Fibroblast of peridontal ligament (primary cell): ENCODE measurements at regions not wholly inside any gene's neighbourhood (a gene's known extent, or its start where the extent isn't known, plus 50 kb on each side); places are given as distances from the start of the nearest gene placed in this dataset.
A peak's percentile ranks its signal among the peaks of the same experiment; 100 is the strongest.
"Not testable (repeated sequence)": the region's sequence is repeated elsewhere in the genome, so short reads cannot be mapped to it uniquely, and the experiment has no call there.

Experiments used
- DNase-seq: peaks from one replicate; pipeline ENCODE4 v3.0.0-alpha.2; 2010; ENCODE audit errors: extremely low read depth

DNA sequence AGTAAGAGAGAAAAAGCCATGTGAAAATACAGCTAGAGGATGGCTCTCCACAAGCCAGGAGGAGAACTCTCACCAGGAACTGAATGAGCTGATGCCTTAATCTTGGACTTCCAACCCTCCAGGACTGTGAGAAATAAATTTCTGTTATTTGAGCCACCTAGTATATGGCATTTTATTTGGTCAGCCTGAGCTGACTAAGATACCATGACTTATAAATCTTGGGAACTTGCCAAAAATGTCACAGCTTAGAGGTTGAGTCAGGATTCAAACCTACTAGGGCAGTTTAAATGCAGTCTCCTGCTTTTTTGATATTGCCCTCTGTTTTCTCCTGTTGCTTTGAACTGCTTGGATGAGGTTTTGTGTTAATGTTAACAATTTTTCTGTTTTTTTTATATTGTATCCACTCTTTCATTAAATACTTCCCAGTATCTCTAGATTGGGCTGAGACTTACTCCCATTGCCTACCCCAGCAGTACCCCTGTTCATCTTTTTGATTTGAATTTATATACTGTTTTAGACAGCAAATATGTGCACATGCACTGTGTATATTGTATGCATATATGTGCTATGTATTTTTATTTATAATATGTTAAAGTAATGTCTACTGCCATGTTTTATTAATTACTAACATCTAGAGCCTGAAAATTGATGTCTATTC, 1223.2 kb downstream of the OTOL1 start:
- peak; percentile 92 for DNase-seq

GRCh38 chr3:162721736-162722135, 1225.1 kb downstream of the OTOL1 start:
- no peak for DNase-seq

GRCh38 chr3:162722337-162722736, 1225.7 kb downstream of the OTOL1 start:
- DNase-seq = no peak

DNA sequence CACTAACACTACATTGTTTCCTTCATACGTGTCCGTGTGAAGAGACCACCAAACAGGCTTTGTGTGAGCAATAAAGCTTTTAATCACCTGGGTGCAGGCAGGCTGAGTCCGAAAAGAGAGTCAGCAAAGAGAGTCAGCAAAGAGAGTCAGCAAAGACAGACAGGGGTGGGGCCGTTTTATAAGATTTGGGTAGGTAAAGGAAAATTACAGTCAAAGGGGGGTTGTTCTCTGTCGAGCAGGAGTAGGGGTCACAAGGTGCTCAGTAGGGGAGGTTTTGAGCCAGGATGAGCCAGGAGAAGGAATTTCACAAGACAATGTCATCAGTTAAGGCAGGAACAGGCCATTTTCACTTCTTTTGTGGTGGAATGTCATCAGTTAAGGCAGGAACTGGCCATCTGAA, 1226.2 kb downstream of the OTOL1 start:
- not testable (repeated sequence) for DNase-seq

DNA sequence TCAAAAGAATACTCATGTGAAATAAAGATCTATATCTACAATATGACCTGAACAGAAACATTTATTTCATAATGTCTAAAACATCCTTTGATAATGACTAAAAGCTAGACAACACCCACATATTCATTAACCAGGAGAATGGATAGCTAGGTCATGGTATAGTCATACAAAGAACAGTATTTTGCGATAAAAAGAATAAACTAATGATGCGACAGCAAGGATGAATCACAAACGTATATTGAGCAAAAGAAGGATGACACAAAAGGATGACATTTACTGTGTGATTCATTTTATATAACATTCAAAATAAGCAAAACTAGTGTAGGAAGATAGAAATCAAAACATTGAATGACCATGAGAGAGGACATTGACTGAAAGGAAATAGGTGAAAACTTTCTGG, 1233.1 kb downstream of the OTOL1 start:
- no peak for DNase-seq

DNA sequence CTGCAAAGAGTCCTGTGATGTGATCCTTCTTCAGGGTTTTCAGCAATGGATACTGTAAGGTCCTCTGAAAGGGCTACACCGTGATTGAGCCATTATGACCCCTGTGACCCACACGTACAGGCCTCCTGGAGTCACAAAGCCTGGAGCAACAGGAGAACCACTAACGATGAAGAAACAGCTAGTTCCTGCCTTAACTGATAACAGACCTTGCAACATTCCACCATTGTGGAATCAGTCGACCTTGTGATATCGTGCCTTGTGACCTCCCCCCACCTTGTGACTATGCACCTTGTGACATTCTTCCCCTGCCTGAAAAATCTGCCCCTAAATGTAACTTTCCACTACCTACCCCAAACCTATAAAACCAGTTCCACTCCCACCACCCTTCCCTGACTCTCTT, 1235.4 kb downstream of the OTOL1 start:
- DNase-seq = not testable (repeated sequence)

DNA sequence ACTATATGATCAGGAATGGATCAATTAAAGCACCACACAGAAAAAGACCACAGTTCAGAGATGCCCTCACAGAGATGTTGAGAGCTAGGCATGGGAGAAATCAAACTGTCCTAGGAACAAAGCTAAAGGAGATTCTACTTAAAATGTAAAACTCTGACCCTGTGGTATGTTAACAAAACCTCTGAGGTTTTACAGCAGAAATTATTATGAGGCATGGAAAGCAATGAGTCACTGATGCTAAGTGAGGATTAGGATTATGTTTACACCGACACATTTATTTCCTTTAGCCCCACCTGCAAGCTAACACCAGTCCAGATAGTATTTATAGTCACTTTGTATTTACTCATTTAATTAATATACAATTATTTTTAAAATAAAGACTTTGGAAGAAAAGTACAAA, 1242.2 kb downstream of the OTOL1 start:
- DNase-seq = no peak

- no peak for DNase-seq
These were observed 1244.5 kb downstream of the OTOL1 start for GRCh38 chr3:162740941-162741596.

DNA sequence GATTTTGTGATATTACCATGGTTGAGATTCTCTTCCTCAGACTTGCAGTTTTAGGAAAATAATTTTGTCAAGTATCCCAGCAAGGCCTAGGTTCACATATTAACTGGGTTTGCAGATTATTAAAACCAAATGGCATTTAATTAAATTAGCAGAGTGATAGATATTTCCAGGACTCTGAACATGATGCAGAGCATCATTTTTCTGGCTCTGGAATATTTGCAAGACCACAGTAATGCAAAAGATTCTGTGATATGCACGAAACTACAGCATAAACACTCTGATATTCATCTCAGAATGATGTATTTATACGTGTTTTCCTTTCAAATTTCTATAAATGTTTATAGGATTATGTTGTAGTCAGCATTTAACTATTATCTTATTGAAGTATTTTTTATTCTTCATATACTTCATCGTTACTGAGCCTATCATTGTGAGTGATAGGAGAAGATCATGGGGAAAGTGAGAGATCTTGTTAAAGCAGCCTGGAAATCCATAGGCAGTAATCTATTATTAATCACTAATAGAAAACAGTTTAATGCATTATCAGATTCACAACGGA, 1245.6 kb downstream of the OTOL1 start:
- DNase-seq = peak; percentile 27

GRCh38 chr3:162743091-162743490, 1246.5 kb downstream of the OTOL1 start:
- DNase-seq = no peak

GRCh38 chr3:162760789-162761188, 1264.2 kb downstream of the OTOL1 start:
- DNase-seq = no peak

DNA sequence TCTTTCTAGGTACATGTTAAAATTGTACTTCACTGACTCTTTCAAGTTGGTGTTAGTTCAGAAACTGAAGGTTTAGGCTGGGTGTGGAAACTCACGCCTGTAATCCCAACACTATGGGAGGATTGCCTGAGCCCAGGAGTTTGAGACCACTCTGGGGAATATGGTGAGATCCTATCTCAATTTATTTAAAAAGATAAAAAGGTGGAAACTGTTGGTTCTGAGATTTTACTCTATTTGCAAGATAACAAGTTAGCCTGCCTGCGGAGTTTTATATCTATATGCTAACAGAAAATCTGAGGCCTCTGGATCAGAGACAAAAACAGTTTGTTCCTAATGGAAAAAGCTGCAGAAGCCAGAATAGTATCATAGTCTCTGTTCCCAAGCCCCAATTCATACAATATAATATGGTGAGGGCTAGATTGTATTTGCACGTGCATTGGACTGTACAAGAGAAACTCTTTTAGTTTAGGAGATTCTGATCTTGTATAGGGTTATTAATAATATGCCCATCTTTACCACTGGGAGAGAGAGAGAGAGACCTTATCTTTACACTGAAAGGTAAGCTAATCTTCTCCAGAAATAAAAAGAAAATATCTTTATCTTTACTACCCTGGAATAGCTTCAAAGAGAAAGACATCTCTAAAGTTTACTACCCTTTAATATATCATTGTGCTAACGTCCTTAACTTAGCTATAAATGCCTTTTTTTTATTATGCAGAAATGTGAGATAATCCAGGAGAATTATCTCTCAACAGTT, 1267.6 kb downstream of the OTOL1 start:
- no peak for DNase-seq

- no peak for DNase-seq
These were observed 1268.1 kb downstream of the OTOL1 start for GRCh38 chr3:162764808-162765071.

- no peak for DNase-seq
These were observed 1268.9 kb downstream of the OTOL1 start for GRCh38 chr3:162765524-162765923.

DNA sequence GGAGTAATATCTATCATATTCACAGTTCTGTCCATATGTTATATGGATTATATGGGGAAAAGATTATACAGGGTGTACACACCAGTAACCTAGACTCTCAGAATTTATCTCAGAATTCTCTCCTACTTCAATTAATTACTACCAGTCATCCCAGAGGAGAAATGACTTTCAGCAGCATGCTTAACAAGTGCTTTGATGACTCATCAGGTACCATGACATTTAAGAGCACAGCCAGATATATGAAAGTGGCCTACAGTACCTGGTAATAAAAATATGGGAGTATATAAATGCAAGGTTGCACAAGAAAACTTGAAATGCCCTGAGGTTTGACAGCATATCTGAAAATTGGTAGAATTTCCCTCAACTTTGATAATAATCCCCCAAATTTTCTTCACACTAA, 1273.0 kb downstream of the OTOL1 start:
- DNase-seq = no peak

DNA sequence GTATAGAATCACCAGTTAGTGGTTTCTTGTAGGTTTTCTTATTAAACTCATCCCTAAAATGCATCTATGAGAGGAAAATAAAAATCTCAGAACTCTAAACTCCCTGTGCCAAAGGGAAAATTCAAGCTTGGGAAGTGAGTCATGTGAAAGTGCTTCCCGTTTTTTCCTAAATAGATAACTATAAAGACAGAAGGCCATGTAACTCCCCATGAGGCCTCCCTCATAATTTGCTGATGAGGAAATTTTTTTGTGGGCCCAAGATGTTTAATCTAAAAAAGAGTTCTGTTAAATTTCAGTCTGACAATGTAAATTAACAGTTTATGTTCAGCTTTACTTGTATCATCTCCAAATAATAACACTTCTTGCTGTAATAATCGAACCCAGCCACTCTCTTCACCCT, 1273.9 kb downstream of the OTOL1 start:
- DNase-seq = peak; percentile 20

DNA sequence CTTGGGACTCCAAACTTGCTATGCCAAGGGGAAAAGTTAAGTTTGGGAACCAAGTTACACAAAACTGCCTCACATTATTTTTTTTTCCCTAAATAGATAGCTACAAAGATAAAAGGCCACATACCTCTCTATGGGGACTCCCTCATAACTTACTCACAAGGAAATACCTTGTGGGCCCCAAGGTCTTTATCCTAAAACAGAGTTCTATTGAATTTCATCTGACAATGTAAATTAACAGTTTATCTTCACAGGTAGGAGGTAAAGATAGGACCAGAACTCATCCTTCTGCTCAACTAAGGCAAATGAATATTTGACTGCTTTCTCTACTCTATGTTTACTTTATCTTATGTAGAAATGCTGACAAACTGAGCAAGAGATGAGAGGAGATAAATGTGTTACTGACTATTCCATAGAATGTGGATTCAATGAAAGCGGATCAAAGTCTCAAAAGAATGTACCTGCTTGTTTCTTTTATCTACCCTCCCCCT, 1278.0 kb downstream of the OTOL1 start:
- DNase-seq = no peak

DNA sequence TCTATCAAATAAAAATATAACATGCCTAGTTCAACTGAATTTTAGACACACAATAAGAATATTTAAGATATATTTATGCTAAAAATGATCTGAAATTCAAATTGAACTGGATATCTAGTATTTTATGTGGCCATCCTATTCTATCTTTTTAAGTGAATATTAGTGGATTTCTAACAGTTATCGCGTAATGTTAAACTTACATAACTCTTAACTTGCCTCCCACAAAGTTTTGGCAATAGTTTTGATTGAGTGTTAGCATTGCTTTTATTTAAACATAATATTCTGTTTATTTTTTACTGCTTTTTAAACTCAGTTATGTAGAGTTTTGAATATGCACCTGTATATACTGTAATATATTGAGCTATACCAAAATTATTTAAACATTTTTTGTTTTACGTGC, 1279.5 kb downstream of the OTOL1 start:
- DNase-seq = no peak

DNA sequence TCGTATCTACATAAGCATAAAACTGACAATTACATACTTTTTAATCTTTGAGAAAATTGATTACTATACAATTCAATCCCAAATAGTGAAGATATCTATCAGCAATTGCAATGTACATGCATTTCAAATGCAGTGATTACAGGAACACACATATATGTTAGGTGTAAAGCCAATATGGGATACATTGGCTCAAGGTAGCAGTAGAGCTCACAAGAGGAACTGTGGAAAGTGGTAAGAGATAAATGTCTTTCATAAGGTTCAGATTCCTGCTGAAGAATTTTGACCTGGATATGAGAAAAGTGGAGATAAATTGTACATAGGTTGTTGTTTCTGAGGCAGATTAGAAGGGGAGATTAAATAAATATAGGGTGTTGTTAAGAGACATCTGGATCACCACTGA, 1280.5 kb downstream of the OTOL1 start:
- no peak for DNase-seq

DNA sequence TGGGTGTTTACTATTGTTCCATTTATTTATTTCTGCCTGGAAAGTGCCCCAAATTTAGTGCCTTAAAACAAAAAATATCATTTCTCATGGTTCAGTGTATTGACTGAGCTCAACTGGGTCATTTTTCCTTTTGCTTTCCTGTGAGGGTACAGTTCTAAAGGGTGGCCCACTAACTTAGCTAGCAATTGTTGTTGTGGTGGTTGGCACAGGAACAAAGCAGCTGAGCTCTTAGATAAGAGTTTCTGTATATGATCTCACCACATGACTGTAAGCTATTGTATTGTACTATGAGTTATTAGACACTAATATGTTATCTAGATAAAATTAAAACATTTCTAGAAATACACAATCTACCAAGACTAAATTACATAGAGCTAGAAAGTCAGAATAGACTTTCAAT, 1283.7 kb downstream of the OTOL1 start:
- no peak for DNase-seq

GRCh38 chr3:162799910-162800309, 1303.3 kb downstream of the OTOL1 start:
- peak; percentile 30 for DNase-seq

DNA sequence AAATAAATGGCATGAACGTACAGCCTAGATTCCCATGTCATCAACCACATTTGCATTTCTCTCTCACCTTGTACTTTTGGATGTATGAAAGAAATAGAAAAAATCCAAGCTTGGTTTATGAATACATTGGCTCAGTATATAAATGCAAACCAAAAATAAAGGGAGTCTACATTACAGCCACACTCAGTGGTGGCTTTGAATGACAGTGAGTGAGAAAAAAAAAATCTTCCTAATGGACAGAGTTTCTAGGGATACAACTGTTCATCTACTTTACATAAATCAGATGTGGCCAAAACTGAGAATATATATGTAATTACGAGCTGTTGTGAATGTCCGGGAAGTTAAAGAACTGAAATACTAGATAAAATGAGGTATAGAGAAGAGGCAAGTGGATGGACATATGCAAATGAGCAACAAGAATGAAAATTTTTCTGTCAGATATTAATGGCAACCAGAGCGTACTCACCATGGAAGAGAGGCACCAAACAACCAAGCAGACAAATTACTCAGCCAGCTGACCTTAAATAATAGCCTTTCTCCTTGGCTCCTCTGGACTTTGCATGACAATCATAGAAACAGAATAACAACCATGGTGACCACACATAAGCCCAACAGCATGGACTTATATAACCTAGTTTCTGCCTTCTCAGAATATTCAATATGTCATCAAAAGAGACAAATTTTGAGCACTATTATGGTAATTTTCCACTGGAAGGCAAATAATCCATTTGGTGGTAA, 1305.8 kb downstream of the OTOL1 start:
- no peak for DNase-seq
